ES-I3 (cell line): ENCODE measurements at regions not wholly inside any gene's neighbourhood (a gene's known extent, or its start where the extent isn't known, plus 50 kb on each side); places are given as distances from the start of the nearest gene placed in this dataset.

Experiments
- H3K36me3 ChIP-seq: 2 replicates; pipeline ENCODE4 v1.6.1; 2013; ENCODE audit warnings: mild to moderate bottlenecking, low read length, control low read depth, moderate library complexity; ENCODE audit not compliant: insufficient read depth
- H3K4me1 ChIP-seq: 2 replicates; pipeline ENCODE4 v1.6.1; 2013; ENCODE audit warnings: mild to moderate bottlenecking, control low read depth, low read length; ENCODE audit not compliant: insufficient read depth
- H3K9ac ChIP-seq: 2 replicates; pipeline ENCODE4 v1.6.1; 2013; ENCODE audit warnings: low read depth, mild to moderate bottlenecking, low read length, moderate library complexity
- H3K9me3 ChIP-seq: 2 replicates; pipeline ENCODE4 v1.6.1; 2013; ENCODE audit warnings: mild to moderate bottlenecking, low read length, moderate library complexity; ENCODE audit not compliant: control insufficient read depth, insufficient read depth

- Histone ChIP-seq H3K9ac (no peak overlapping the region), H3K36me3 (no peaks in the 10 kb centered on the region), H3K4me1 (no peaks in the 10 kb centered on the region), H3K9me3 (no peaks in the 10 kb centered on the region)
Measured at GRCh38 chr11:36726420-36726819, 128.4 kb upstream of the RAG2 start.

GRCh38 chr11:36724742-36725385 lies 126.8 kb upstream of the RAG2 start:
- H3K4me1 ChIP-seq, result no peaks in the 10 kb centered on the region
- H3K9ac ChIP-seq, result no peak overlapping the region
- H3K9me3 ChIP-seq, result no peaks in the 10 kb centered on the region
- H3K36me3 ChIP-seq, result no peaks in the 10 kb centered on the region

- Histone ChIP-seq H3K36me3 (no peaks in the 10 kb centered on the region), H3K4me1 (peaks cover 11% of the 10 kb centered on the region; the same call in 1 of the 2 replicates), H3K9me3 (no peaks in the 10 kb centered on the region), H3K9ac (no peak overlapping the region)
Measured at GRCh38 chr11:36722421-36722820, 124.4 kb upstream of the RAG2 start.

GRCh38 chr11:36719358-36720107 lies 121.5 kb upstream of the RAG2 start:
- H3K4me1 ChIP-seq, result peaks cover 11% of the 10 kb centered on the region; the same call in 1 of the 2 replicates
- no peaks in the 10 kb centered on the region for H3K36me3 ChIP-seq
- no peak overlapping the region for H3K9ac ChIP-seq
- H3K9me3 ChIP-seq, result no peaks in the 10 kb centered on the region

GRCh38 chr11:36718451-36718850 lies 120.4 kb upstream of the RAG2 start:
- Histone ChIP-seq H3K36me3 (no peaks in the 10 kb centered on the region), H3K9ac (no peak overlapping the region), H3K9me3 (no peaks in the 10 kb centered on the region), H3K4me1 (peaks cover 11% of the 10 kb centered on the region; the same call in 1 of the 2 replicates)

GRCh38 chr11:36713715-36714114 lies 115.7 kb upstream of the RAG2 start:
- no peaks in the 10 kb centered on the region for H3K36me3 ChIP-seq
- no peaks in the 10 kb centered on the region for H3K9me3 ChIP-seq
- H3K4me1 ChIP-seq, result peaks cover 5% of the 10 kb centered on the region; the same call in 1 of the 2 replicates
- no peak overlapping the region for H3K9ac ChIP-seq

GRCh38 chr11:36711104-36711825 lies 113.2 kb upstream of the RAG2 start:
- H3K9ac ChIP-seq, result no peak overlapping the region
- no peaks in the 10 kb centered on the region for H3K9me3 ChIP-seq
- H3K4me1 ChIP-seq, result no peaks in the 10 kb centered on the region
- H3K36me3 ChIP-seq, result no peaks in the 10 kb centered on the region
